Stomach (tissue), 8 donors: ENCODE measurements at regions not wholly inside any gene's neighbourhood (a gene's known extent, or its start where the extent isn't known, plus 50 kb on each side); places are given as distances from the start of the nearest gene placed in this dataset.
"Not testable (repeated sequence)": the region's sequence is repeated elsewhere in the genome, so short reads cannot be mapped to it uniquely, and the experiment has no call there.

Experiments
- DNase-seq, 2 donors: peaks; one replicate each; pipeline versions ENCODE4 v3.0.0 to v3.0.0-alpha.2; 2013 to 2019
- H3K27ac ChIP-seq, 5 donors: fragments of 200-600 bp in 4 of 5; sonication (generic) in 4 of 5; one replicate each; pipeline ENCODE4 v1.5.1; 2013 to 2019; ENCODE audit warnings: mild to moderate bottlenecking in 1 of 5, moderate library complexity in 1 of 5
- H3K27me3 ChIP-seq, 3 donors: fragments of 200-600 bp; sonication (generic); one replicate each; pipeline ENCODE4 v1.5.1; 2017 to 2019; ENCODE audit warnings: mixed run types in 1 of 3
- H3K36me3 ChIP-seq, 4 donors: fragments of 200-600 bp; sonication (generic); 1 replicate in 3 of 4; 2 replicates in 1 of 4; pipeline ENCODE4 v1.5.1; 2016 to 2019
- H3K4me1 ChIP-seq, 4 donors: fragments of 200-600 bp; sonication (generic); one replicate each; pipeline ENCODE4 v1.5.1; 2016 to 2019
- H3K4me3 ChIP-seq, 4 donors: fragments of 200-600 bp; sonication (generic) in 3 of 4; one replicate each; pipeline ENCODE4 v1.5.1; 2016 to 2019; ENCODE audit warnings: mild to moderate bottlenecking in 1 of 4
- H3K9me3 ChIP-seq, 4 donors: fragments of 200-600 bp; sonication (generic); one replicate each; pipeline ENCODE4 v1.5.1; 2016 to 2019
- EP300 ChIP-seq: sonication (generic); formaldehyde crosslinking; IDR thresholded peaks from one replicate; pipeline ENCODE4 v1.6.1; 2017; ENCODE audit warnings: antibody characterized with exemption
- POLR2A ChIP-seq, 4 donors: fragments of 450-650 bp; IDR thresholded peaks; one replicate each; pipeline ENCODE4 v1.6.1; 2016; ENCODE audit warnings: antibody characterized with exemption in 4 of 4, control low read depth in 2 of 4, mild to moderate bottlenecking in 1 of 4, moderate library complexity in 1 of 4
- POLR2AphosphoS5 ChIP-seq, 3 donors: sonication (generic); formaldehyde crosslinking; IDR thresholded peaks; one replicate each; pipeline ENCODE4 v1.6.1; 2016; ENCODE audit warnings: antibody characterized with exemption in 3 of 3
- WGBS, 5 donors: extraction: QIAGEN DNeasy Blood & Tissue Kit in 3 of 5; methylation state at CpG; one replicate each; pipeline versions ENCODE4 v1.1.5 to v1.1.7; 2013 to 2018; 5-methylcytosine and 5-hydroxymethylcytosine counted together
- intact Hi-C: fragments of 100-400 bp; cut with DNase I; formaldehyde crosslinking; loops from one replicate; pipeline ENCODE4 v1.15.1; 2023; ENCODE audit warnings: low total_unique reads
- TF ChIP-seq, protein P1 (sequence below), 7 experiments: fragments of 450-650 bp in 4 of 7; fragments of 200-600 bp in 3 of 7; sonication (generic) in 3 of 7; IDR thresholded peaks; one replicate each; pipeline ENCODE4 v1.5.1; 2016 to 2019; ENCODE audit warnings: antibody characterized with exemption in 7 of 7, control low read depth in 2 of 7, mild to moderate bottlenecking in 1 of 7
- donor health status: healthy with polysubstance abuse.
- donor health status: Bipolar disorder and iron deficiency.
- donor health status: healthy.

GRCh38 chr7:109660401-109660800, 1090.7 kb downstream of the DNAJB9 start:
- TF ChIP-seq, protein P1, sequence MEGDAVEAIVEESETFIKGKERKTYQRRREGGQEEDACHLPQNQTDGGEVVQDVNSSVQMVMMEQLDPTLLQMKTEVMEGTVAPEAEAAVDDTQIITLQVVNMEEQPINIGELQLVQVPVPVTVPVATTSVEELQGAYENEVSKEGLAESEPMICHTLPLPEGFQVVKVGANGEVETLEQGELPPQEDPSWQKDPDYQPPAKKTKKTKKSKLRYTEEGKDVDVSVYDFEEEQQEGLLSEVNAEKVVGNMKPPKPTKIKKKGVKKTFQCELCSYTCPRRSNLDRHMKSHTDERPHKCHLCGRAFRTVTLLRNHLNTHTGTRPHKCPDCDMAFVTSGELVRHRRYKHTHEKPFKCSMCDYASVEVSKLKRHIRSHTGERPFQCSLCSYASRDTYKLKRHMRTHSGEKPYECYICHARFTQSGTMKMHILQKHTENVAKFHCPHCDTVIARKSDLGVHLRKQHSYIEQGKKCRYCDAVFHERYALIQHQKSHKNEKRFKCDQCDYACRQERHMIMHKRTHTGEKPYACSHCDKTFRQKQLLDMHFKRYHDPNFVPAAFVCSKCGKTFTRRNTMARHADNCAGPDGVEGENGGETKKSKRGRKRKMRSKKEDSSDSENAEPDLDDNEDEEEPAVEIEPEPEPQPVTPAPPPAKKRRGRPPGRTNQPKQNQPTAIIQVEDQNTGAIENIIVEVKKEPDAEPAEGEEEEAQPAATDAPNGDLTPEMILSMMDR (IDR thresholded peaks at IDR 0.05), result no peak
- TF ChIP-seq POLR2A (IDR thresholded peaks at IDR 0.05), result no peak
- intact Hi-C loops, result no loop called here
- Histone ChIP-seq H3K4me3 (no peak overlapping the region), H3K27ac (no peak overlapping the region), H3K36me3 (no peaks in the 10 kb centered on the region), H3K4me1 (no peaks in the 10 kb centered on the region), H3K27me3 (no peaks in the 10 kb centered on the region), H3K9me3 (no peaks in the 10 kb centered on the region)
- DNase-seq, result no peak
- WGBS, 5 donors, result 73 to 77% (median 76%) methylated on average over 4 of the region's 4 CpGs

GRCh38 chr7:109663806-109664205, 1094.1 kb downstream of the DNAJB9 start:
- 88 to 94% (median 90%) methylated on average over 3 of the region's 3 CpGs for WGBS, 5 donors
- intact Hi-C loops, result no loop called here
- H3K9me3 ChIP-seq, result no peaks in the 10 kb centered on the region

DNA sequence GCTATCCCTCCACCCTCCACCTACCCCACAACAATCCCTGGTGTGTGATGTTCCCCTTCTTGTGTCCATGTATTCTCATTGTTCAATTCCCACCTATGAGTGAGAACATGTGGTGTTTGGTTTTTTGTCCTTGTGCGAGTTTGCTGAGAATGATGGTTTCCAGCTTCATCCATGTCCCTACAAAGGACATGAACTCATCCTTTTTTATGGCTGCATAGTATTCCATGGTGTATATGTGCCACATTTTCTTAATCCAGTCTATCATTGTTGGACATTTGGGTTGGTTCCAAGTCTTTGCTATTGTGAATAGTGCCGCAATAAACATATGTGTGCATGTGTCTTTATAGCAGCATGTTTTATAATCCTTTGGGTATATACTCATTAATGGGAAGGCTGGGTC, 1117.6 kb downstream of the DNAJB9 start:
- DNase-seq, result not testable (repeated sequence)

More at GRCh38 chr7:109663806-109664205, 1094.1 kb downstream of the DNAJB9 start:
- no peaks in the 10 kb centered on the region for H3K4me1 ChIP-seq
- no peaks in the 10 kb centered on the region for H3K27me3 ChIP-seq
- TF ChIP-seq POLR2A (IDR thresholded peaks at IDR 0.05) (no peak), EP300 (no peak), POLR2AphosphoS5 (IDR thresholded peaks at IDR 0.05) (no peak)
- TF ChIP-seq, protein P1 (IDR thresholded peaks at IDR 0.05), result no peak
- DNase-seq, result no peak
- no peak overlapping the region for H3K4me3 ChIP-seq
- H3K27ac ChIP-seq, result no peak overlapping the region
- H3K36me3 ChIP-seq, result no peaks in the 10 kb centered on the region

GRCh38 chr7:109692613-109693012, 1122.9 kb downstream of the DNAJB9 start:
- H3K4me1 ChIP-seq, intact Hi-C loops, H3K27ac ChIP-seq, H3K36me3 ChIP-seq, H3K27me3 ChIP-seq, DNase-seq, H3K4me3 ChIP-seq: not testable (repeated sequence)
- 62 to 78% (median 66%) methylated on average over 4 of the region's 4 CpGs for WGBS, 5 donors
- H3K9me3 ChIP-seq, result peaks cover 0 to 13% (median 8%) of the 10 kb centered on the region in 4 donors

More for the DNA sequence above, 1117.6 kb downstream of the DNAJB9 start:
- H3K27ac ChIP-seq, H3K9me3 ChIP-seq, H3K4me3 ChIP-seq, intact Hi-C loops, H3K36me3 ChIP-seq, H3K27me3 ChIP-seq, H3K4me1 ChIP-seq: not testable (repeated sequence)
- WGBS, 5 donors, result 91 to 100% (median 96%) methylated on average over 2 of the region's 2 CpGs

DNA sequence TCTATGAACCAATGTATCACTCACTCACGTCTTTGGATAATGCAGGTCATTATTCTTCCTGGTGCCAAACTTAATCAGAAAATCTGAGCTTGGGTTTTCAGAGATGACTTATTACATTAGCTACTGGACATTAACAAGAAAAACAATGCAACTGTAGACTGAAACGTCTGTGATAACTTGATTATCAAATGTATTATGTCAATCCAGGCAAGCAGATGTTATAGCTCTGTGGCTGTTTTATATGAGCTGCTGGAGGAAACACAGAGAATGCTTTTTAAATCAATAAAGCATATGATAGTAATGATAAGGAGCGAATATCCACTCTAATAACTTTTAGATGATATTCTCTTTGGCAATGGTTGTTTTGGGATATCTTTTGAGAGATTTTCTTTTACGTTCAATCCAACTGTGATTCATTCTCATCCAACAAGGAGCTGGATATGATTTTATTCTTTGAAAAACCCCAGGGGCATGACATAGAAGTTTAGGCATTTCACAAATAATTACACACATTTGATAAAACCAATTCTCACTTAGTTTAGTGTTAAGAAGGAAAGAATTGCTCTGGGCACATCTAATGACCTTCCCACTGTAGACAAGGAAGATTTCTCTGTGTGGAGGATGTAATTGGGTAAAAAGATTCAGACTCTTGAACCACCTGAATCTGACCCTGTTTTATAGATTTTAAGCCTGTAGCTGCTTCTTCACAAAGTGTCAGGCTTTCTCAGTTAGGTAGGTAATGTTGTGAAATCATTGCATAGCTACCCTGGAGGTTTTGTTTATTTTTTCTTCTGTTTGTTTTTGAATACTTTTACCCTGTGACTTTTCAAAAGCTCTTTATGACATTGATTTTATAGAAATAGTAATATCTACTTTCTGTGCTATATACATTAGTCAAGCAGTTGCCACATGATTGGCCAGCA, 1124.7 kb downstream of the DNAJB9 start:
- WGBS, 5 donors, result 55 to 68% (median 61%) methylated on average over 4 of the region's 4 CpGs
- H3K9me3 ChIP-seq, result peaks cover 0 to 10% (median 7%) of the 10 kb centered on the region in 4 donors
- no peaks in the 10 kb centered on the region for H3K36me3 ChIP-seq
- peak in 1 of 2 donors; percentile 2 for DNase-seq
- H3K4me1 ChIP-seq, result no peaks in the 10 kb centered on the region
- H3K4me3 ChIP-seq, result no peak overlapping the region
- no peaks in the 10 kb centered on the region for H3K27me3 ChIP-seq
- intact Hi-C loops, result no loop called here
- no peak overlapping the region for H3K27ac ChIP-seq
- TF ChIP-seq EP300 (no peak), POLR2A (IDR thresholded peaks at IDR 0.05) (no peak), POLR2AphosphoS5 (IDR thresholded peaks at IDR 0.05) (no peak)
- TF ChIP-seq, protein P1 (IDR thresholded peaks at IDR 0.05), result no peak
